Right lobe of liver (tissue), 4 donors: ENCODE measurements at regions not wholly inside any gene's neighbourhood (a gene's known extent, or its start where the extent isn't known, plus 50 kb on each side); places are given as distances from the start of the nearest gene placed in this dataset.
"Not testable (repeated sequence)": the region's sequence is repeated elsewhere in the genome, so short reads cannot be mapped to it uniquely, and the experiment has no call there.

Source experiments
- CTCF ChIP-seq, 4 donors: fragments of 200-600 bp in 3 of 4; fragments of 450-650 bp in 1 of 4; IDR thresholded peaks; one replicate each; pipeline versions ENCODE4 v1.5.1 to v1.8.0; 2016 to 2022; ENCODE audit warnings: antibody characterized with exemption in 4 of 4, mild to moderate bottlenecking in 2 of 4
- POLR2A ChIP-seq: fragments of 450-650 bp; IDR thresholded peaks from one replicate; pipeline ENCODE4 v1.6.1; 2017; ENCODE audit warnings: antibody characterized with exemption, mild to moderate bottlenecking
- donor health status: DM: no; HTN: no; CAD: no.
- donor health status: DM: no; HTN: no; CAD: no.
- donor health status: DM: no; HTN: yes; CAD: no.

- not testable (repeated sequence) for TF ChIP-seq CTCF (IDR thresholded peaks at IDR 0.05); POLR2A
Measured at GRCh38 chr9:65413371-65413770, 128.4 kb upstream of the FOXD4L5 start.
